AG10803 (cell line): ENCODE measurements at regions not wholly inside any gene's neighbourhood (a gene's known extent, or its start where the extent isn't known, plus 50 kb on each side); places are given as distances from the start of the nearest gene placed in this dataset.

Experiments used
- DNase-seq: peaks from one replicate; pipeline ENCODE4 v3.0.0; 2010; ENCODE audit warnings: low read depth
- H3K4me3 ChIP-seq: 2 replicates; pipeline ENCODE4 v1.5.1; 2011; ENCODE audit warnings: mild to moderate bottlenecking, low read length, control low read depth
- TF ChIP-seq, protein P1 (sequence below): conservative IDR thresholded peaks from 2 replicates; pipeline ENCODE4 v1.5.1; 2011; ENCODE audit warnings: mild to moderate bottlenecking, low read length, control low read depth, inconsistent platforms

- DNase-seq = no peak
- H3K4me3 ChIP-seq = no peak overlapping the region
- TF ChIP-seq, protein P1, sequence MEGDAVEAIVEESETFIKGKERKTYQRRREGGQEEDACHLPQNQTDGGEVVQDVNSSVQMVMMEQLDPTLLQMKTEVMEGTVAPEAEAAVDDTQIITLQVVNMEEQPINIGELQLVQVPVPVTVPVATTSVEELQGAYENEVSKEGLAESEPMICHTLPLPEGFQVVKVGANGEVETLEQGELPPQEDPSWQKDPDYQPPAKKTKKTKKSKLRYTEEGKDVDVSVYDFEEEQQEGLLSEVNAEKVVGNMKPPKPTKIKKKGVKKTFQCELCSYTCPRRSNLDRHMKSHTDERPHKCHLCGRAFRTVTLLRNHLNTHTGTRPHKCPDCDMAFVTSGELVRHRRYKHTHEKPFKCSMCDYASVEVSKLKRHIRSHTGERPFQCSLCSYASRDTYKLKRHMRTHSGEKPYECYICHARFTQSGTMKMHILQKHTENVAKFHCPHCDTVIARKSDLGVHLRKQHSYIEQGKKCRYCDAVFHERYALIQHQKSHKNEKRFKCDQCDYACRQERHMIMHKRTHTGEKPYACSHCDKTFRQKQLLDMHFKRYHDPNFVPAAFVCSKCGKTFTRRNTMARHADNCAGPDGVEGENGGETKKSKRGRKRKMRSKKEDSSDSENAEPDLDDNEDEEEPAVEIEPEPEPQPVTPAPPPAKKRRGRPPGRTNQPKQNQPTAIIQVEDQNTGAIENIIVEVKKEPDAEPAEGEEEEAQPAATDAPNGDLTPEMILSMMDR = no peak
Observed at GRCh38 chr21:36606983-36607325, 92.0 kb upstream of the SIM2 start.

GRCh38 chr21:36608041-36608896, 90.6 kb upstream of the SIM2 start:
- DNase-seq = no peak
- H3K4me3 ChIP-seq = no peak overlapping the region
- TF ChIP-seq, protein P1 = no peak

- no peak for DNase-seq
- TF ChIP-seq, protein P1 = no peak
- H3K4me3 ChIP-seq = no peak overlapping the region
Observed at GRCh38 chr21:36608897-36609225, 90.1 kb upstream of the SIM2 start.

GRCh38 chr21:36609654-36610053, 89.3 kb upstream of the SIM2 start:
- H3K4me3 ChIP-seq = no peak overlapping the region
- TF ChIP-seq, protein P1 = no peak
- DNase-seq = no peak

GRCh38 chr21:36610201-36610600, 88.7 kb upstream of the SIM2 start:
- TF ChIP-seq, protein P1 = no peak
- DNase-seq = no peak
- H3K4me3 ChIP-seq = no peak overlapping the region

DNA sequence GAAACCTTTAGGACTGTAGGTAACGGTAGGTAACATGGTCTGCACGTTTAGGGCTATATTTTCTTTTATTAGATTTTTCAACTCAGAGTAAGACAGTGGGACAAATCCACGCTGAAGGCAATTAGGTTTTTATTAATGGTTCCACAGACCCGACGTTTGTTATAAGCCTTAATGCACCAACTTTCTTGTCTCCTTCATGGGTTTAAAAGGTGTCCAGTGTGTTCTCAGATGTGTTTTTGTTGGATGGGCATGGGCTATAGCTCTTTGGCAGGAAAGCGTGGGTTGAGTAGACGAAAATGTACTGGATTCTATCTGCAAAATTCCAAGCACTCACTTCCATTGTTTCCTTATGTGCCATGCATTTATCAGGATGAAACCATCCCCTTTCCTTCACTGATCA, 88.0 kb upstream of the SIM2 start:
- TF ChIP-seq, protein P1 = no peak
- no peak overlapping the region for H3K4me3 ChIP-seq
- DNase-seq = no peak

DNA sequence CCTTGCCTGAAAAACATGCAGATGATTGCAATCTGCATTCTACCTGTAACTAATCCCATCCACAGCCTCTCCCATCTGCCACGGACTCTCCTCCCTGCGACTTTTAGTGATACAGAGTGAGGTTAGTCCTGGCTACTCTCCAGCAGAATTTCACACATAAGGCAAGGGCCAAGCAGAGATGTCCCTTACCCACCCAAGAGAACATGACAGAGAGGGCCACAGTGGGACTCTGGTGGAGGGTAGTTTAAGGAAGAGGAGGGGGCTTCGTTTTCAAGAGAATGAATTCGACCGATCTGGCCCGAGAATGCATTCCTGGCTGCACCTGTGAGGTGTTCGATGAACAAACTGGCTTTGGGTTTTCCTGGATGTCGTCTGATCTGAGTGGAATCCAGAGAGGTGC, 87.5 kb upstream of the SIM2 start:
- H3K4me3 ChIP-seq = no peak overlapping the region
- DNase-seq = no peak
- TF ChIP-seq, protein P1 = no peak
